Caco-2 (cell line): ENCODE measurements at regions not wholly inside any gene's neighbourhood (a gene's known extent, or its start where the extent isn't known, plus 50 kb on each side); places are given as distances from the start of the nearest gene placed in this dataset.
"Not testable (repeated sequence)": the region's sequence is repeated elsewhere in the genome, so short reads cannot be mapped to it uniquely, and the experiment has no call there.

Source experiments
- BruUV-seq: library from RNA; stranded (reverse); fragments of 400-500 nt; replicated peaks from 2 replicates; lab custom pipeline; 2021; lab: Mats Ljungman, UMichigan
- CTCF ChIA-PET: fragments of 300-600 bp; sonication (Branson Sonifier 250); formaldehyde crosslinking; loops from one replicate; lab custom pipeline; 2022; ENCODE audit warnings: antibody characterized with exemption; lab: Charles Lee
- POLR2A ChIA-PET: fragments of 300-600 bp; sonication (Branson Sonifier 250); formaldehyde crosslinking; loops from one replicate; lab custom pipeline; 2022; ENCODE audit warnings: antibody characterized with exemption; lab: Charles Lee
- DNase-seq, 2 experiments: peaks; one replicate each; pipeline versions ENCODE4 v3.0.0 to v3.0.0-alpha.2; 2020 to 2022
- H3K27me3 ChIP-seq: replicated peaks from 2 replicates; pipeline ENCODE4 v1.6.0; 2011; ENCODE audit warnings: low read length; ENCODE audit not compliant: control insufficient read depth, insufficient read depth
- H3K36me3 ChIP-seq: 2 replicates; pipeline ENCODE4 v1.5.1; 2011; ENCODE audit warnings: low read length; ENCODE audit not compliant: control insufficient read depth, insufficient read depth
- H3K4me1 ChIP-seq: fragments of 250-450 bp; sonication (Bioruptor Pico); 2 replicates; pipeline ENCODE4 v1.5.1; 2020; ENCODE audit warnings: mild to moderate bottlenecking
- H3K4me3 ChIP-seq: 2 replicates; pipeline ENCODE4 v1.5.1; 2011; ENCODE audit warnings: low read depth, mild to moderate bottlenecking, control low read depth, low read length
- H3K9me3 ChIP-seq: fragments of 250-450 bp; sonication (Bioruptor Pico); 2 replicates; pipeline ENCODE4 v1.5.1; 2020; ENCODE audit warnings: mild to moderate bottlenecking, moderate library complexity
- H3K27ac Mint-ChIP-seq: one replicate; pipeline ENCODE4 v1.8.0; 2022; ENCODE audit warnings: mixed read lengths; ENCODE audit not compliant: unreplicated experiment
- H3K27me3 Mint-ChIP-seq: one replicate; pipeline ENCODE4 v1.8.0; 2022; ENCODE audit warnings: mixed read lengths; ENCODE audit not compliant: insufficient read depth, unreplicated experiment
- H3K36me3 Mint-ChIP-seq: one replicate; pipeline ENCODE4 v1.8.0; 2022; ENCODE audit warnings: mild to moderate bottlenecking, mixed read lengths; ENCODE audit not compliant: insufficient read depth, unreplicated experiment
- H3K4me1 Mint-ChIP-seq: one replicate; pipeline ENCODE4 v1.8.0; 2022; ENCODE audit warnings: low read depth, mixed read lengths; ENCODE audit not compliant: unreplicated experiment
- H3K4me3 Mint-ChIP-seq: one replicate; pipeline ENCODE4 v1.8.0; 2022; ENCODE audit warnings: mild to moderate bottlenecking, moderate library complexity, mixed read lengths; ENCODE audit not compliant: unreplicated experiment
- H3K9me3 Mint-ChIP-seq: one replicate; pipeline ENCODE4 v1.8.0; 2022; ENCODE audit warnings: mixed read lengths; ENCODE audit not compliant: unreplicated experiment
- intact Hi-C: fragments of 100-400 bp; cut with micrococcal nuclease; formaldehyde crosslinking; loops from one replicate; pipeline ENCODE4 v1.10.0; 2022; ENCODE audit not compliant: unreplicated experiment
- TF ChIP-seq, protein P1 (sequence below), 2 experiments: fragments of 200-600 bp in 1 of 2; IDR thresholded peaks; 1 replicate in 1 of 2; 2 replicates in 1 of 2; pipeline versions ENCODE4 v1.5.1 to v1.8.0; 2011 to 2022; ENCODE audit warnings: antibody characterized with exemption in 1 of 2, control low read depth in 1 of 2, inconsistent platforms in 1 of 2, low read depth in 1 of 2, low read length in 1 of 2, mild to moderate bottlenecking in 1 of 2, moderate library complexity in 1 of 2; ENCODE audit not compliant: insufficient read depth in 1 of 2, severe bottlenecking in 1 of 2, unreplicated experiment in 1 of 2

DNA sequence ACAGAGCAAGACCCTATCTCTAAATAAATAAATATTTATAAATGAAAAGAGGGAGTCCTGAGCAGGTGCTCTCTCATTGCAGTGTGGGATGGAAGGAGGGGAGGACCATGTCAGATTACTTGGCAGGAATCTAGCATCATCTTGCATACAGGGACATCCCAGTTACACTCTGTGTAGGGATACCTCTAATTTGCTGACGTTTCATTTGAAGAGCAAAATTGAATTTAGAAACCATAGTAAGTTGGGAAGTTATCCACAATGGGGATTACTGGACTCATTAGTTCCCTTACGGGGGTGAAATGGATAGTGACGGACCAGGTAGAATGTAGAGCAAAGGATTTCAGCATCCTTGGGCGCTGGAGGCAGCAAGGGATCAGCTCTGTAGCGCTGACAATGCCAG lies 52.1 kb downstream of the ARHGEF18 start:
- Histone ChIP-seq H3K27me3 (no peaks in the 10 kb centered on the region), H3K36me3 (peaks cover 3% of the 10 kb centered on the region; the same call in 1 of the 2 replicates), H3K4me3 (no peak overlapping the region), H3K4me1 (peaks cover 23% of the 10 kb centered on the region), H3K9me3 (no peaks in the 10 kb centered on the region)
- intact Hi-C loops, result no loop called here
- H3K27me3 Mint-ChIP-seq, result no peaks in the 10 kb centered on the region
- BruUV-seq, result no TSS peak
- ChIA-PET CTCF (no interaction called here), POLR2A (no interaction called here)
- peak overlapping the region; percentile 64 for H3K27ac Mint-ChIP-seq
- H3K4me1 Mint-ChIP-seq, result peaks cover 8% of the 10 kb centered on the region
- no peaks in the 10 kb centered on the region for H3K9me3 Mint-ChIP-seq
- peaks cover 50% of the 10 kb centered on the region for H3K36me3 Mint-ChIP-seq
- no peak overlapping the region for H3K4me3 Mint-ChIP-seq
- TF ChIP-seq, protein P1, sequence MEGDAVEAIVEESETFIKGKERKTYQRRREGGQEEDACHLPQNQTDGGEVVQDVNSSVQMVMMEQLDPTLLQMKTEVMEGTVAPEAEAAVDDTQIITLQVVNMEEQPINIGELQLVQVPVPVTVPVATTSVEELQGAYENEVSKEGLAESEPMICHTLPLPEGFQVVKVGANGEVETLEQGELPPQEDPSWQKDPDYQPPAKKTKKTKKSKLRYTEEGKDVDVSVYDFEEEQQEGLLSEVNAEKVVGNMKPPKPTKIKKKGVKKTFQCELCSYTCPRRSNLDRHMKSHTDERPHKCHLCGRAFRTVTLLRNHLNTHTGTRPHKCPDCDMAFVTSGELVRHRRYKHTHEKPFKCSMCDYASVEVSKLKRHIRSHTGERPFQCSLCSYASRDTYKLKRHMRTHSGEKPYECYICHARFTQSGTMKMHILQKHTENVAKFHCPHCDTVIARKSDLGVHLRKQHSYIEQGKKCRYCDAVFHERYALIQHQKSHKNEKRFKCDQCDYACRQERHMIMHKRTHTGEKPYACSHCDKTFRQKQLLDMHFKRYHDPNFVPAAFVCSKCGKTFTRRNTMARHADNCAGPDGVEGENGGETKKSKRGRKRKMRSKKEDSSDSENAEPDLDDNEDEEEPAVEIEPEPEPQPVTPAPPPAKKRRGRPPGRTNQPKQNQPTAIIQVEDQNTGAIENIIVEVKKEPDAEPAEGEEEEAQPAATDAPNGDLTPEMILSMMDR (IDR thresholded peaks at IDR 0.05; ENCODE audit: insufficient read depth in 1 of 2, low read depth in 1 of 2, low read length in 1 of 2, severe bottlenecking in 1 of 2, unreplicated experiment in 1 of 2), result no peak
- DNase-seq, result no peak

- TF ChIP-seq, protein P1 (IDR thresholded peaks at IDR 0.05; ENCODE audit: insufficient read depth in 1 of 2, low read depth in 1 of 2, low read length in 1 of 2, severe bottlenecking in 1 of 2, unreplicated experiment in 1 of 2), result no peak
- intact Hi-C loops, result no loop called here
- H3K27me3 ChIP-seq, result no peaks in the 10 kb centered on the region
- Mint-ChIP-seq H3K4me1 (peaks cover 8% of the 10 kb centered on the region), H3K4me3 (no peak overlapping the region), H3K27ac (peak overlapping the region; percentile 56), H3K9me3 (no peaks in the 10 kb centered on the region), H3K27me3 (no peaks in the 10 kb centered on the region), H3K36me3 (peaks cover 41% of the 10 kb centered on the region)
- CTCF ChIA-PET, result no interaction called here
- no TSS peak for BruUV-seq
- H3K36me3 ChIP-seq, result peaks cover 3% of the 10 kb centered on the region; the same call in 1 of the 2 replicates
- POLR2A ChIA-PET, result no interaction called here
- no peak overlapping the region for H3K4me3 ChIP-seq
- H3K4me1 ChIP-seq, result peaks cover 18% of the 10 kb centered on the region
- no peak for DNase-seq
- H3K9me3 ChIP-seq, result no peaks in the 10 kb centered on the region
These were observed 53.0 kb downstream of the ARHGEF18 start for GRCh38 chr19:7401694-7402093.

DNA sequence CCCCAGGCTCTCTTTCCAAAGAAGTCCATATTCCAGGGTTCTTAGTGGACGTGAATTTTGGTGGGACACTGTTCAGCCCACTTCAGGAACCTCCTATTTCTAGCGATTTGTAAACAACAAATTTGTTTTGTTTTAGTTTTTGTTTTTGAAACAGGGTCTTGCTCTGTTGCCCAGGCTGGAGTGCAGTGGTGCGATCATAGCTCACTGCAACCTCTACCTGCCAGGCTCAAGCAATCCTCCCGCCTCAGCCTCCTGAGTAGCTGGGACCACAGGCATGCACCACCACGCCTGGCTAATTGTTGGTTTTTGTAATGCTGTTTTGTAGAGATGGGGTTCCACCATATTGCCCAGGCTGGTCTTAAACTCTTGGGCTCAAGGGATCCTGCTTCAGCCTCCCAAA lies 56.7 kb downstream of the ARHGEF18 start:
- DNase-seq, H3K27me3 ChIP-seq, H3K4me1 ChIP-seq, CTCF ChIA-PET, H3K27me3 Mint-ChIP-seq, H3K4me1 Mint-ChIP-seq, BruUV-seq, H3K36me3 ChIP-seq, H3K4me3 Mint-ChIP-seq, H3K9me3 ChIP-seq, POLR2A ChIA-PET, H3K4me3 ChIP-seq, intact Hi-C loops, H3K9me3 Mint-ChIP-seq: not testable (repeated sequence)
- peak overlapping the region; percentile 8 for H3K27ac Mint-ChIP-seq
- peaks cover 29% of the 10 kb centered on the region for H3K36me3 Mint-ChIP-seq

- H3K27me3 ChIP-seq, result no peaks in the 10 kb centered on the region
- Mint-ChIP-seq H3K9me3 (no peaks in the 10 kb centered on the region), H3K27ac (no peak overlapping the region), H3K4me3 (no peak overlapping the region), H3K27me3 (no peaks in the 10 kb centered on the region), H3K36me3 (peaks cover 25% of the 10 kb centered on the region), H3K4me1 (peaks cover 6% of the 10 kb centered on the region)
- CTCF ChIA-PET, result interaction anchor here (0.6 kb wide), 1 partner anchor 1045 kb away, joined by 3 read pairs; no protein-coding TSS in a partner anchor
- POLR2A ChIA-PET, result no interaction called here
- H3K36me3 ChIP-seq, result no peaks in the 10 kb centered on the region
- no peaks in the 10 kb centered on the region for H3K4me1 ChIP-seq
- TF ChIP-seq, protein P1 (IDR thresholded peaks at IDR 0.05; ENCODE audit: insufficient read depth in 1 of 2, low read depth in 1 of 2, low read length in 1 of 2, severe bottlenecking in 1 of 2, unreplicated experiment in 1 of 2), result no peak
- TSS peak; percentile 13 for BruUV-seq
- no peak overlapping the region for H3K4me3 ChIP-seq
- intact Hi-C loops, result no loop called here
- DNase-seq, result no peak
- H3K9me3 ChIP-seq, result no peaks in the 10 kb centered on the region
These were observed 59.5 kb downstream of the ARHGEF18 start for GRCh38 chr19:7408251-7408650.
